HCT116 (cell line): ENCODE measurements at regions not wholly inside any gene's neighbourhood (a gene's known extent, or its start where the extent isn't known, plus 50 kb on each side); places are given as distances from the start of the nearest gene placed in this dataset.

Source experiments
- ATAC-seq: fragments of 200-7000 bp; cut with Tn5 transposase; 2 replicates; pipeline ENCODE4 v1.9.1; 2020; ENCODE audit warnings: mild to moderate bottlenecking, moderate library complexity
- BruUV-seq: library from RNA; stranded (reverse); fragments of 400-500 nt; replicated peaks from 2 replicates; lab custom pipeline; 2021; lab: Mats Ljungman, UMichigan
- CTCF ChIA-PET: fragments of 300-600 bp; sonication (Branson Sonifier 250); formaldehyde crosslinking; loops from one replicate; lab custom pipeline; 2021; ENCODE audit warnings: antibody characterized with exemption; lab: Charles Lee
- POLR2A ChIA-PET: fragments of 300-600, 350-600 bp; sonication (Branson Sonifier 250); formaldehyde crosslinking; loops from one replicate; lab custom pipeline; 2021; ENCODE audit warnings: antibody characterized with exemption; lab: Charles Lee
- RAD21 ChIA-PET, 2 experiments: fragments of 300-600 bp; sonication (Branson Sonifier 250); formaldehyde crosslinking; loops; one replicate each; lab custom pipeline; 2023; ENCODE audit warnings: low total read pairs in 2 of 2; ENCODE audit not compliant: uncharacterized antibody in 2 of 2, unreplicated experiment in 2 of 2, low non-redundant PET in 1 of 2; lab: Charles Lee
- DNase-seq: peaks from one replicate; pipeline ENCODE4 v3.0.0-alpha.2; 2010; ENCODE audit warnings: low read depth, low spot score
- H2AFZ ChIP-seq: fragments of 200-600 bp; shearing (Covaris generic), sonication (generic); 2 replicates; pipeline ENCODE4 v1.6.1; 2017; ENCODE audit warnings: low read depth, mixed run types, mixed read lengths, antibody characterized with exemption, low read length; ENCODE audit not compliant: poor library complexity, severe bottlenecking
- H3K27ac ChIP-seq: 2 replicates; pipeline ENCODE4 v1.5.1; 2012; ENCODE audit warnings: low read depth, low read length
- H3K27me3 ChIP-seq: fragments of 200-600 bp; sonication (generic); 2 replicates; pipeline ENCODE4 v1.6.1; 2016; ENCODE audit warnings: mixed run types, low read length, mixed read lengths; ENCODE audit not compliant: insufficient read depth
- H3K36me3 ChIP-seq, 2 experiments: fragments of 200-500 bp in 1 of 2; fragments of 200-600 bp in 1 of 2; sonication (Bioruptor generic) in 1 of 2; sonication (generic) in 1 of 2; 2 replicates each; pipeline versions ENCODE4 v1.5.1 to v1.6.1; 2014 to 2016; ENCODE audit warnings: low read length in 2 of 2, inconsistent platforms in 1 of 2, mixed read lengths in 1 of 2, mixed run types in 1 of 2; ENCODE audit not compliant: insufficient read depth in 2 of 2, control insufficient read depth in 1 of 2
- H3K4me1 ChIP-seq, 2 experiments: fragments of 200-600 bp in 1 of 2; sonication (generic) in 1 of 2; 2 replicates each; pipeline versions ENCODE4 v1.5.1 to v1.6.1; 2012 to 2017; ENCODE audit warnings: low read length in 2 of 2, inconsistent platforms in 1 of 2, mild to moderate bottlenecking in 1 of 2, mixed read lengths in 1 of 2, mixed run types in 1 of 2, moderate library complexity in 1 of 2; ENCODE audit not compliant: insufficient read depth in 2 of 2, control insufficient read depth in 1 of 2
- H3K4me2 ChIP-seq: fragments of 200-600 bp; sonication (generic); 2 replicates; pipeline ENCODE4 v1.6.1; 2017; ENCODE audit warnings: mixed run types, low read length, mixed read lengths
- H3K4me3 ChIP-seq, 2 experiments: fragments of 200-600 bp in 1 of 2; sonication (generic) in 1 of 2; replicated peaks in 1 of 2; 2 replicates each; pipeline ENCODE4 v1.5.1; 2011 to 2016; ENCODE audit warnings: low read length in 2 of 2, control low read depth in 1 of 2, low read depth in 1 of 2, mild to moderate bottlenecking in 1 of 2, mixed read lengths in 1 of 2, mixed run types in 1 of 2
- H3K79me2 ChIP-seq: fragments of 200-600 bp; sonication (generic); 2 replicates; pipeline ENCODE4 v1.6.1; 2017; ENCODE audit warnings: mild to moderate bottlenecking, mixed run types, low read length, moderate library complexity, mixed read lengths; ENCODE audit not compliant: insufficient read depth
- H3K9ac ChIP-seq: fragments of 200-600 bp; sonication (generic); 2 replicates; pipeline ENCODE4 v1.6.1; 2016; ENCODE audit warnings: low read length, mixed read lengths
- H3K9me2 ChIP-seq: fragments of 200-600 bp; sonication (generic), shearing (Covaris generic); 2 replicates; pipeline ENCODE4 v1.6.1; 2017; ENCODE audit warnings: mixed run types, mild to moderate bottlenecking, moderate library complexity; ENCODE audit not compliant: insufficient read depth
- H3K9me3 ChIP-seq, 2 experiments: fragments of 200-500 bp in 1 of 2; fragments of 200-600 bp in 1 of 2; sonication (Bioruptor generic) in 1 of 2; sonication (generic) in 1 of 2; 2 replicates each; pipeline ENCODE4 v1.6.1; 2014 to 2017; ENCODE audit warnings: low read length in 2 of 2, mixed read lengths in 2 of 2, inconsistent platforms in 1 of 2, low read depth in 1 of 2, mild to moderate bottlenecking in 1 of 2, mixed run types in 1 of 2, moderate library complexity in 1 of 2; ENCODE audit not compliant: control insufficient read depth in 1 of 2, insufficient read depth in 1 of 2
- H4K20me1 ChIP-seq: fragments of 200-600 bp; sonication (generic), shearing (Covaris generic); 2 replicates; pipeline ENCODE4 v1.6.1; 2017; ENCODE audit warnings: mixed run types, mild to moderate bottlenecking, moderate library complexity; ENCODE audit not compliant: insufficient read depth
- ATF3 ChIP-seq: IDR thresholded peaks from 2 replicates; pipeline ENCODE4 v1.6.1; 2012
- CBX3 ChIP-seq: IDR thresholded peaks from 2 replicates; pipeline ENCODE4 v1.6.1; 2012; ENCODE audit warnings: low read depth
- CEBPB ChIP-seq: IDR thresholded peaks from 2 replicates; pipeline ENCODE4 v1.6.1; 2012; ENCODE audit warnings: low read depth
- CTCF ChIP-seq, 3 experiments: fragments of 200-600 bp in 1 of 3; sonication (generic) in 1 of 3; IDR thresholded peaks in 2 of 3; conservative IDR thresholded peaks in 1 of 3; 2 replicates each; pipeline ENCODE4 v1.5.1; 2012 to 2017; ENCODE audit warnings: low read depth in 2 of 3, low read length in 2 of 3, antibody characterized with exemption in 1 of 3, borderline replicate concordance in 1 of 3, control low read depth in 1 of 3, mild to moderate bottlenecking in 1 of 3, mixed read lengths in 1 of 3, mixed run types in 1 of 3, moderate library complexity in 1 of 3; ENCODE audit not compliant: insufficient read depth in 1 of 3
- ELF1 ChIP-seq: IDR thresholded peaks from 2 replicates; pipeline ENCODE4 v1.6.1; 2012; ENCODE audit warnings: low read depth, borderline replicate concordance
- JUND ChIP-seq: IDR thresholded peaks from 2 replicates; pipeline ENCODE4 v1.6.1; 2012
- MAX ChIP-seq: IDR thresholded peaks from 2 replicates; pipeline ENCODE4 v1.6.1; 2012
- POLR2A ChIP-seq: IDR thresholded peaks from 2 replicates; pipeline ENCODE4 v1.7.0; 2011; ENCODE audit warnings: borderline replicate concordance; ENCODE audit not compliant: insufficient read depth, insufficient read length; ENCODE audit errors: extremely low read depth
- POLR2AphosphoS5 ChIP-seq: IDR thresholded peaks from 2 replicates; pipeline ENCODE4 v1.6.1; 2011; ENCODE audit warnings: mild to moderate bottlenecking, low read depth, low read length, moderate library complexity
- REST ChIP-seq: IDR thresholded peaks from 2 replicates; pipeline ENCODE4 v1.6.1; 2012; ENCODE audit warnings: low read depth
- SIN3A ChIP-seq: IDR thresholded peaks from 2 replicates; pipeline ENCODE4 v1.6.1; 2012; ENCODE audit warnings: low read depth
- TCF7L2 ChIP-seq: IDR thresholded peaks from 2 replicates; pipeline ENCODE4 v1.7.0; 2011; ENCODE audit warnings: borderline replicate concordance, inconsistent platforms; ENCODE audit not compliant: insufficient read depth, insufficient read length; ENCODE audit errors: extremely low read depth
- ZBTB33 ChIP-seq: IDR thresholded peaks from 2 replicates; pipeline ENCODE4 v1.6.1; 2011; ENCODE audit warnings: mild to moderate bottlenecking, low read length, moderate library complexity; ENCODE audit not compliant: insufficient replicate concordance; ENCODE audit errors: extremely low read depth
- ZFX ChIP-seq: fragments of 450-650 bp; IDR thresholded peaks from 2 replicates; pipeline ENCODE4 v1.6.1; 2017
- intact Hi-C: fragments of 100-400 bp; cut with micrococcal nuclease; formaldehyde crosslinking; loops from 2 replicates; pipeline ENCODE4 v1.10.0; 2022

GRCh38 chr6:144468709-144469108 lies 183.6 kb downstream of the UTRN start:
- Histone ChIP-seq H3K27me3 (no peaks in the 10 kb centered on the region), H4K20me1 (no peaks in the 10 kb centered on the region), H3K4me1 (no peaks in the 10 kb centered on the region), H2AFZ (no peak overlapping the region)
- POLR2A ChIA-PET: no interaction called here
- no peak for DNase-seq
- CTCF ChIA-PET: no interaction called here
- no peak for TF ChIP-seq POLR2A
- no peak for TF ChIP-seq CEBPB
- no peak for TF ChIP-seq CBX3
- no peak for TF ChIP-seq ATF3
- no peak for TF ChIP-seq SIN3A
- no peak for TF ChIP-seq ZBTB33
- TF ChIP-seq REST: no peak
- no peak for TF ChIP-seq ZFX
- no peak for TF ChIP-seq TCF7L2
- TF ChIP-seq CTCF (IDR thresholded peaks at IDR 0.05 in 2 of 3, conservative IDR thresholded peaks at IDR 0.05 in 1 of 3; ENCODE audit: borderline replicate concordance in 1 of 3, insufficient read depth in 1 of 3, low read depth in 2 of 3, low read length in 2 of 3): no peak
- no peak for TF ChIP-seq POLR2AphosphoS5
- TF ChIP-seq ELF1: no peak
- TF ChIP-seq MAX: no peak
- TF ChIP-seq JUND: no peak
- TF ChIP-seq, all 23 proteins: peak for 0
- no peaks in the 10 kb centered on the region for H3K9me3 ChIP-seq
- RAD21 ChIA-PET: no interaction called here
- no peak overlapping the region for H3K4me2 ChIP-seq
- no peak for ATAC-seq
- BruUV-seq: no TSS peak
- no peaks in the 10 kb centered on the region for H3K9me2 ChIP-seq
- no peak overlapping the region for H3K27ac ChIP-seq
- intact Hi-C loops: no loop called here
- H3K4me3 ChIP-seq: no peak overlapping the region
- H3K9ac ChIP-seq: no peak overlapping the region
- no peaks in the 10 kb centered on the region for H3K36me3 ChIP-seq
- H3K79me2 ChIP-seq: no peaks in the 10 kb centered on the region
